Panc1 (cell line): ENCODE measurements at regions not wholly inside any gene's neighbourhood (a gene's known extent, or its start where the extent isn't known, plus 50 kb on each side); places are given as distances from the start of the nearest gene placed in this dataset.
"Not testable (repeated sequence)": the region's sequence is repeated elsewhere in the genome, so short reads cannot be mapped to it uniquely, and the experiment has no call there.

Source experiments
- POLR2AphosphoS5 ChIP-seq: IDR thresholded peaks from 2 replicates; pipeline ENCODE4 v1.6.1; 2012; ENCODE audit warnings: mild to moderate bottlenecking, low read depth, low read length, moderate library complexity
- TF ChIP-seq, protein P1 (sequence below), 2 experiments: IDR thresholded peaks; 2 replicates each; pipeline ENCODE4 v1.6.1; 2011 to 2012; ENCODE audit warnings: low read depth in 2 of 2, control low read depth in 1 of 2, low read length in 1 of 2, mild to moderate bottlenecking in 1 of 2, moderate library complexity in 1 of 2; ENCODE audit not compliant: insufficient read depth in 1 of 2
- TF ChIP-seq, protein P2 (sequence below): fragments of 450-650 bp; IDR thresholded peaks from 2 replicates; pipeline ENCODE4 v1.5.1; 2017; ENCODE audit warnings: mild to moderate bottlenecking

DNA sequence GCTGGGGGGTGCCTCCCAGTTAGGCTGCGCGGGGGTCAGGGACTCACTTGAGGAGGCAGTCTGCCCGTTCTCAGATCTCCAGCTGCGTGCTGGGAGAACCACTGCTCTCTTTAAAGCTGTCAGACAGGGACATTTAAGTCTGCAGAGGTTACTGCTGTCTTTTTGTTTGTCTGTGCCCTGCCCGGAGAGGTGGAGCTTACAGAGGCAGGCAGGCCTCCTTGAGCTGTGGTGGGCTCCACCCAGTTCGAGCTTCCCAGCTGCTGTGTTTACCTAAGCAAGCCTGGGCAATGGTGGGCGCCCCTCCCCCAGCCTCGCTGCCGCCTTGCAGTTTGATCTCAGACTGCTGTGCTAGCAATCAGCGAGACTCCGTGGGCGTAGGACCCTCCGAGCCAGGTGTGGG is 584.2 kb upstream of the SLC39A10 start:
- TF ChIP-seq POLR2AphosphoS5 = not testable (repeated sequence)
- TF ChIP-seq, protein P1, sequence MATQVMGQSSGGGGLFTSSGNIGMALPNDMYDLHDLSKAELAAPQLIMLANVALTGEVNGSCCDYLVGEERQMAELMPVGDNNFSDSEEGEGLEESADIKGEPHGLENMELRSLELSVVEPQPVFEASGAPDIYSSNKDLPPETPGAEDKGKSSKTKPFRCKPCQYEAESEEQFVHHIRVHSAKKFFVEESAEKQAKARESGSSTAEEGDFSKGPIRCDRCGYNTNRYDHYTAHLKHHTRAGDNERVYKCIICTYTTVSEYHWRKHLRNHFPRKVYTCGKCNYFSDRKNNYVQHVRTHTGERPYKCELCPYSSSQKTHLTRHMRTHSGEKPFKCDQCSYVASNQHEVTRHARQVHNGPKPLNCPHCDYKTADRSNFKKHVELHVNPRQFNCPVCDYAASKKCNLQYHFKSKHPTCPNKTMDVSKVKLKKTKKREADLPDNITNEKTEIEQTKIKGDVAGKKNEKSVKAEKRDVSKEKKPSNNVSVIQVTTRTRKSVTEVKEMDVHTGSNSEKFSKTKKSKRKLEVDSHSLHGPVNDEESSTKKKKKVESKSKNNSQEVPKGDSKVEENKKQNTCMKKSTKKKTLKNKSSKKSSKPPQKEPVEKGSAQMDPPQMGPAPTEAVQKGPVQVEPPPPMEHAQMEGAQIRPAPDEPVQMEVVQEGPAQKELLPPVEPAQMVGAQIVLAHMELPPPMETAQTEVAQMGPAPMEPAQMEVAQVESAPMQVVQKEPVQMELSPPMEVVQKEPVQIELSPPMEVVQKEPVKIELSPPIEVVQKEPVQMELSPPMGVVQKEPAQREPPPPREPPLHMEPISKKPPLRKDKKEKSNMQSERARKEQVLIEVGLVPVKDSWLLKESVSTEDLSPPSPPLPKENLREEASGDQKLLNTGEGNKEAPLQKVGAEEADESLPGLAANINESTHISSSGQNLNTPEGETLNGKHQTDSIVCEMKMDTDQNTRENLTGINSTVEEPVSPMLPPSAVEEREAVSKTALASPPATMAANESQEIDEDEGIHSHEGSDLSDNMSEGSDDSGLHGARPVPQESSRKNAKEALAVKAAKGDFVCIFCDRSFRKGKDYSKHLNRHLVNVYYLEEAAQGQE (IDR thresholded peaks at IDR 0.05; ENCODE audit: insufficient read depth in 1 of 2, low read depth in 2 of 2, low read length in 1 of 2) = not testable (repeated sequence)
- TF ChIP-seq, protein P2, sequence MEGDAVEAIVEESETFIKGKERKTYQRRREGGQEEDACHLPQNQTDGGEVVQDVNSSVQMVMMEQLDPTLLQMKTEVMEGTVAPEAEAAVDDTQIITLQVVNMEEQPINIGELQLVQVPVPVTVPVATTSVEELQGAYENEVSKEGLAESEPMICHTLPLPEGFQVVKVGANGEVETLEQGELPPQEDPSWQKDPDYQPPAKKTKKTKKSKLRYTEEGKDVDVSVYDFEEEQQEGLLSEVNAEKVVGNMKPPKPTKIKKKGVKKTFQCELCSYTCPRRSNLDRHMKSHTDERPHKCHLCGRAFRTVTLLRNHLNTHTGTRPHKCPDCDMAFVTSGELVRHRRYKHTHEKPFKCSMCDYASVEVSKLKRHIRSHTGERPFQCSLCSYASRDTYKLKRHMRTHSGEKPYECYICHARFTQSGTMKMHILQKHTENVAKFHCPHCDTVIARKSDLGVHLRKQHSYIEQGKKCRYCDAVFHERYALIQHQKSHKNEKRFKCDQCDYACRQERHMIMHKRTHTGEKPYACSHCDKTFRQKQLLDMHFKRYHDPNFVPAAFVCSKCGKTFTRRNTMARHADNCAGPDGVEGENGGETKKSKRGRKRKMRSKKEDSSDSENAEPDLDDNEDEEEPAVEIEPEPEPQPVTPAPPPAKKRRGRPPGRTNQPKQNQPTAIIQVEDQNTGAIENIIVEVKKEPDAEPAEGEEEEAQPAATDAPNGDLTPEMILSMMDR = not testable (repeated sequence)
